Stomach (tissue), 4 donors: ENCODE measurements at regions not wholly inside any gene's neighbourhood (a gene's known extent, or its start where the extent isn't known, plus 50 kb on each side); places are given as distances from the start of the nearest gene placed in this dataset.

ENCODE experiments used
- CTCF ChIP-seq, 7 experiments: fragments of 450-650 bp in 4 of 7; fragments of 200-600 bp in 3 of 7; sonication (generic) in 3 of 7; IDR thresholded peaks; one replicate each; pipeline ENCODE4 v1.5.1; 2016 to 2019; ENCODE audit warnings: antibody characterized with exemption in 7 of 7, control low read depth in 2 of 7, mild to moderate bottlenecking in 1 of 7
- EP300 ChIP-seq: sonication (generic); formaldehyde crosslinking; IDR thresholded peaks from one replicate; pipeline ENCODE4 v1.6.1; 2017; ENCODE audit warnings: antibody characterized with exemption
- POLR2A ChIP-seq, 4 donors: fragments of 450-650 bp; IDR thresholded peaks; one replicate each; pipeline ENCODE4 v1.6.1; 2016; ENCODE audit warnings: antibody characterized with exemption in 4 of 4, control low read depth in 2 of 4, mild to moderate bottlenecking in 1 of 4, moderate library complexity in 1 of 4

GRCh38 chr11:90845799-90846198 is 623.0 kb upstream of the CHORDC1 start:
- no peak for TF ChIP-seq CTCF (IDR thresholded peaks at IDR 0.05)
- no peak for TF ChIP-seq POLR2A (IDR thresholded peaks at IDR 0.05)
- TF ChIP-seq EP300, result no peak
